Ecto neural progenitor cell (in vitro differentiated cells): ENCODE measurements at regions not wholly inside any gene's neighbourhood (a gene's known extent, or its start where the extent isn't known, plus 50 kb on each side); places are given as distances from the start of the nearest gene placed in this dataset.

Source experiments
- DNase-seq: peaks from one replicate; pipeline ENCODE4 v3.0.0-alpha.2; 2018; ENCODE audit warnings: low spot score

- DNase-seq, result no peak
These were observed 76.4 kb upstream of the SEMA6D start for GRCh38 chr15:47640901-47641300.

- DNase-seq, result no peak
These were observed 72.6 kb upstream of the SEMA6D start for GRCh38 chr15:47644722-47645121.

- no peak for DNase-seq
These were observed 66.7 kb upstream of the SEMA6D start for GRCh38 chr15:47650564-47650963.

- no peak for DNase-seq
These were observed 65.0 kb upstream of the SEMA6D start for GRCh38 chr15:47652328-47652727.

GRCh38 chr15:47652844-47653243, 64.5 kb upstream of the SEMA6D start:
- DNase-seq, result no peak

GRCh38 chr15:47661661-47662180, 55.6 kb upstream of the SEMA6D start:
- no peak for DNase-seq

GRCh38 chr15:47663101-47663500, 54.2 kb upstream of the SEMA6D start:
- DNase-seq, result no peak
